ENCODE measurements at regions not wholly inside any gene's neighbourhood (a gene's known extent, or its start where the extent isn't known, plus 50 kb on each side); places are given as distances from the start of the nearest gene placed in this dataset.

GRCh38 chr21:29405503-29406122 lies 106.9 kb downstream of the BACH1 start:
- DNase-seq (ENCODE audit: low spot score) (no peak), ATAC-seq (no peak)
- Histone ChIP-seq H3K4me2 (no peak overlapping the region), H3K4me1 (ENCODE audit: insufficient read depth) (0 out of 2 replicates have a peak, but pooled peaks cover 8% of the 10 kb centered on the region), H3K36me3 (ENCODE audit: insufficient read depth) (no peaks in the 10 kb centered on the region), H3K9me2 (ENCODE audit: insufficient read depth) (peaks cover 9% of the 10 kb centered on the region; the same call in 1 of the 2 replicates), H3K27me3 (ENCODE audit: insufficient read depth) (no peaks in the 10 kb centered on the region), H3K27ac (ENCODE audit: low read depth) (no peak overlapping the region), H4K20me1 (replicated peaks; ENCODE audit: insufficient read depth) (no peaks in the 10 kb centered on the region), H3F3A (replicated peaks; ENCODE audit: low read depth) (no peaks in the 10 kb centered on the region), H3K4me3 (no peak overlapping the region), H2AFZ (no peak overlapping the region), H3K79me2 (replicated peaks; ENCODE audit: insufficient read depth) (no peaks in the 10 kb centered on the region)
- peaks cover 11% of the 10 kb centered on the region for H3K4me1 Mint-ChIP-seq
- peaks cover under 1% of the 10 kb centered on the region for H3K27me3 Mint-ChIP-seq (ENCODE audit: insufficient read depth, low read depth, poor library complexity)
- no peak overlapping the region for H3K27ac Mint-ChIP-seq
- H3K9me3 Mint-ChIP-seq, result peaks cover 9% of the 10 kb centered on the region
- H3K36me3 Mint-ChIP-seq (ENCODE audit: low read depth), result peaks cover 13% of the 10 kb centered on the region
- TF ChIP-seq ETS1 (IDR thresholded peaks at IDR 0.05) (no peak), EZH2 (IDR thresholded peaks at IDR 0.05; ENCODE audit: low read depth, unreplicated experiment) (no peak), REST (IDR thresholded peaks at IDR 0.05; ENCODE audit: unreplicated experiment) (no peak), STAT1 (IDR thresholded peaks at IDR 0.05; ENCODE audit: unreplicated experiment) (no peak)
- H3K4me3 Mint-ChIP-seq, result no peak overlapping the region

GRCh38 chr21:29406385-29406784 lies 107.7 kb downstream of the BACH1 start:
- no peaks in the 10 kb centered on the region for H3K27me3 ChIP-seq (ENCODE audit: insufficient read depth)
- no peak overlapping the region for H3K4me3 ChIP-seq
- Mint-ChIP-seq H3K9me3 (peaks cover 7% of the 10 kb centered on the region; the same call in 1 of the 3 replicates), H3K27me3 (ENCODE audit: insufficient read depth, low read depth, poor library complexity) (no peaks in the 10 kb centered on the region), H3K4me1 (peaks cover 12% of the 10 kb centered on the region), H3K36me3 (ENCODE audit: low read depth) (peaks cover 12% of the 10 kb centered on the region; the same call in 2 of the 3 replicates), H3K27ac (no peak overlapping the region), H3K4me3 (no peak overlapping the region)
- 0 out of 2 replicates have a peak, but pooled peaks cover 8% of the 10 kb centered on the region for H3K4me1 ChIP-seq (ENCODE audit: insufficient read depth)
- DNase-seq (ENCODE audit: low spot score) (no peak), ATAC-seq (no peak)
- H3K36me3 ChIP-seq (ENCODE audit: insufficient read depth), result no peaks in the 10 kb centered on the region
- TF ChIP-seq JUNB (IDR thresholded peaks at IDR 0.05; ENCODE audit: unreplicated experiment) (no peak), ZNF331 (CRISPR knock-in tag; IDR thresholded peaks at IDR 0.05; ENCODE audit: low read depth) (no peak)
- peaks cover 8% of the 10 kb centered on the region; the same call in 1 of the 2 replicates for H3K9me2 ChIP-seq (ENCODE audit: insufficient read depth)
- H4K20me1 ChIP-seq (replicated peaks; ENCODE audit: insufficient read depth), result no peaks in the 10 kb centered on the region
- H3K79me2 ChIP-seq (replicated peaks; ENCODE audit: insufficient read depth), result no peaks in the 10 kb centered on the region
- H2AFZ ChIP-seq, result no peak overlapping the region
- no peak overlapping the region for H3K27ac ChIP-seq (ENCODE audit: low read depth)
- no peak overlapping the region for H3K4me2 ChIP-seq
- H3F3A ChIP-seq (replicated peaks; ENCODE audit: low read depth), result no peaks in the 10 kb centered on the region
